Progenitor cell of endocrine pancreas (in vitro differentiated cells): ENCODE measurements at regions not wholly inside any gene's neighbourhood (a gene's known extent, or its start where the extent isn't known, plus 50 kb on each side); places are given as distances from the start of the nearest gene placed in this dataset.

Source experiments
- DNase-seq: peaks from one replicate; pipeline ENCODE4 v3.0.0; 2021; ENCODE audit warnings: low spot score; ENCODE audit not compliant: unreplicated experiment
- H3K27ac Mint-ChIP-seq: 2 replicates; pipeline ENCODE4 v1.8.0; 2021; ENCODE audit warnings: mild to moderate bottlenecking, moderate library complexity, mixed read lengths
- H3K27me3 Mint-ChIP-seq: 2 replicates; pipeline ENCODE4 v1.8.0; 2021; ENCODE audit warnings: mixed read lengths
- H3K36me3 Mint-ChIP-seq: 2 replicates; pipeline ENCODE4 v1.8.0; 2022; ENCODE audit warnings: mixed read lengths; ENCODE audit not compliant: insufficient read depth
- H3K4me1 Mint-ChIP-seq: 2 replicates; pipeline ENCODE4 v1.8.0; 2021; ENCODE audit warnings: low read depth, mixed read lengths
- H3K4me3 Mint-ChIP-seq: 2 replicates; pipeline ENCODE4 v1.8.0; 2021; ENCODE audit warnings: low read depth, mild to moderate bottlenecking, moderate library complexity, mixed read lengths
- H3K9me3 Mint-ChIP-seq: 2 replicates; pipeline ENCODE4 v1.8.0; 2021; ENCODE audit warnings: low read depth, mixed read lengths
- CTCF ChIP-seq: fragments of 200-600 bp; sonication (generic); IDR thresholded peaks from one replicate; pipeline ENCODE4 v1.5.0; 2021; ENCODE audit warnings: antibody characterized with exemption, mild to moderate bottlenecking; ENCODE audit not compliant: unreplicated experiment

- Mint-ChIP-seq H3K36me3 (no peaks in the 10 kb centered on the region), H3K4me3 (no peak overlapping the region), H3K4me1 (no peaks in the 10 kb centered on the region), H3K27me3 (peaks cover 22% of the 10 kb centered on the region), H3K27ac (no peak overlapping the region), H3K9me3 (peaks cover 14% of the 10 kb centered on the region)
- no peak for TF ChIP-seq CTCF
- no peak for DNase-seq
Measured at GRCh38 chr16:86024210-86024609, 125.2 kb downstream of the IRF8 start.

- H3K9me3 Mint-ChIP-seq: peaks cover 10% of the 10 kb centered on the region
- no peak overlapping the region for H3K27ac Mint-ChIP-seq
- DNase-seq: no peak
- no peak overlapping the region for H3K4me3 Mint-ChIP-seq
- TF ChIP-seq CTCF: no peak
- H3K4me1 Mint-ChIP-seq: no peaks in the 10 kb centered on the region
- H3K27me3 Mint-ChIP-seq: peaks cover 22% of the 10 kb centered on the region
- H3K36me3 Mint-ChIP-seq: no peaks in the 10 kb centered on the region
Measured at GRCh38 chr16:86025706-86026105, 126.7 kb downstream of the IRF8 start.

DNA sequence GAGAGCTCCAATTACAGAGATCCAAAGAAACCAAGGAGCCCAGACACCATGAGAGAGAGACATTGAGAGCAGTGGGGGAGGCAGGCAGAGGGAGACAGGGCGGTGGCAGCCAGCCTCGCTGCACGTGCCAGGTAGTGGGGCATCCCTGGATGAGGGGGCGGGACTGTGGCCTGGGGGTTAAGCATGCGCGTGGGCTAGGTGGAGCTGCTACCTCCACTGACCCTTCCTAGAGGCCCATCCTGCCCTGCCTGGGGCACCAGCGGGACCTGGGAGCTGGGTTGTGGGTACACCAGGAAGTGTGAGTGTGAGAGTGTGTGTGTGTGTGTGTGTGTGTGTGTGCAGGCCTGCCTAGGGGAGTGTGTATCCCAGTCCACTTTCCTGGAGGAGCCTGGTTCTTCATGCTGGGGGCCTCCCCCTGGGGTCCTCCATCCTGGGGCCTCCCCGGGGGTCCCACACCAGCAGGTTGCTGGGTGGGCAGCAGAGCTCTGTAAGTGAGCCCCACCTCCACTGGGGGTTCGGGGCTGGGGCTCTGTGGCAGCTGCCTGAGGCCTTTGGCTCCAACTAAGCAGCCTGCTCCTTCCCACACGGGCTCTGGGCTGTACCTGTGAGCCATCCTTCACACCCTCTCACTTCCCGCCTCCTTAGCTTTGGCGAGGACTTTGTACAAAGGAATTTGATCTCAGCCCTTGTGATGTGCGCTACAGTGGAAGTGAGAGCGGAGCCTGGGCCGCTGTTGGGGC is 127.4 kb downstream of the IRF8 start:
- no peak overlapping the region for H3K27ac Mint-ChIP-seq
- H3K9me3 Mint-ChIP-seq: peaks cover 10% of the 10 kb centered on the region
- no peaks in the 10 kb centered on the region for H3K4me1 Mint-ChIP-seq
- no peak for TF ChIP-seq CTCF
- no peak overlapping the region for H3K4me3 Mint-ChIP-seq
- H3K27me3 Mint-ChIP-seq: peaks cover 23% of the 10 kb centered on the region
- no peaks in the 10 kb centered on the region for H3K36me3 Mint-ChIP-seq
- no peak for DNase-seq

DNA sequence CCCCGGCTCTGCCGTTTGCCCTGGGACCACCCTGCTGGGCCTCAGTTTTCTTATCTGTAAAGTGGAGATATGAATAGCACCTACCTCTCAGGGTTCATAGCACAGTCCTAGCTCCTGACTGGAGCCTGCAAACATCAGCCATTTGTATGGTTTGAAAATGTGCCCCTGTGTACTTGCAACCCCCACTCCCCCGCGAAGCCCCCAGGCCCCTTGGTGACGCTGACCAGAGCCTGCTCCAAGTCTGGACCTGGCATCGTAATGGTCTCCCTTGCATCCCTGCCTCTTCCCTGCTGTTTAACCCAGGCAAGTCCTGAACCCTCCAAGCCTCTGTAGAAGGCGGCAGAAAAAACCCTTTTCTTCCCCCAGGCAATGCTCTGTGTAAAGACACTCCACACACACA is 128.0 kb downstream of the IRF8 start:
- no peak for TF ChIP-seq CTCF
- no peak overlapping the region for H3K4me3 Mint-ChIP-seq
- peaks cover 25% of the 10 kb centered on the region for H3K27me3 Mint-ChIP-seq
- peaks cover 10% of the 10 kb centered on the region for H3K9me3 Mint-ChIP-seq
- no peak overlapping the region for H3K27ac Mint-ChIP-seq
- H3K36me3 Mint-ChIP-seq: no peaks in the 10 kb centered on the region
- DNase-seq: no peak
- no peaks in the 10 kb centered on the region for H3K4me1 Mint-ChIP-seq

GRCh38 chr16:86027373-86028126 is 128.6 kb downstream of the IRF8 start:
- Mint-ChIP-seq H3K9me3 (peaks cover 10% of the 10 kb centered on the region), H3K4me3 (no peak overlapping the region), H3K4me1 (no peaks in the 10 kb centered on the region), H3K27me3 (peaks cover 31% of the 10 kb centered on the region), H3K27ac (no peak overlapping the region), H3K36me3 (no peaks in the 10 kb centered on the region)
- DNase-seq: no peak
- no peak for TF ChIP-seq CTCF
